KMS-11 (cell line): ENCODE measurements at regions not wholly inside any gene's neighbourhood (a gene's known extent, or its start where the extent isn't known, plus 50 kb on each side); places are given as distances from the start of the nearest gene placed in this dataset.

ENCODE experiments used
- H2AFZ ChIP-seq: fragments of 200-600 bp; sonication (generic); 2 replicates; pipeline ENCODE4 v1.6.1; 2016; ENCODE audit warnings: antibody characterized with exemption, mixed run types, low read depth
- H3K27ac ChIP-seq: fragments of 200-600 bp; sonication (generic); 2 replicates; pipeline ENCODE4 v1.6.1; 2016; ENCODE audit warnings: mild to moderate bottlenecking, mixed run types
- H3K27me3 ChIP-seq: fragments of 200-600 bp; sonication (generic); 2 replicates; pipeline ENCODE4 v1.6.1; 2017; ENCODE audit warnings: mild to moderate bottlenecking, low read depth, mixed run types, moderate library complexity; ENCODE audit not compliant: insufficient read depth
- H3K36me3 ChIP-seq: fragments of 200-600 bp; sonication (generic); 2 replicates; pipeline ENCODE4 v1.6.1; 2017; ENCODE audit warnings: mild to moderate bottlenecking, mixed run types; ENCODE audit not compliant: insufficient read depth
- H3K4me1 ChIP-seq: fragments of 200-600 bp; sonication (generic); 2 replicates; pipeline ENCODE4 v1.6.1; 2016; ENCODE audit warnings: mild to moderate bottlenecking, low read depth, mixed run types; ENCODE audit not compliant: poor library complexity, severe bottlenecking
- H3K4me2 ChIP-seq: fragments of 200-600 bp; sonication (generic); 2 replicates; pipeline ENCODE4 v1.7.0; 2016; ENCODE audit warnings: mild to moderate bottlenecking, mixed run types
- H3K4me3 ChIP-seq: fragments of 200-600 bp; sonication (generic); IDR thresholded peaks from 2 replicates; pipeline ENCODE4 v1.6.1; 2017; ENCODE audit warnings: low read depth, low read length, mixed read lengths; ENCODE audit not compliant: insufficient read depth
- H3K79me2 ChIP-seq: fragments of 200-600 bp; sonication (generic); 2 replicates; pipeline ENCODE4 v1.6.1; 2016; ENCODE audit warnings: low read depth, mixed run types; ENCODE audit not compliant: insufficient read depth
- H3K9ac ChIP-seq: fragments of 200-600 bp; sonication (generic); 2 replicates; pipeline ENCODE4 v1.6.1; 2016; ENCODE audit warnings: mild to moderate bottlenecking, mixed run types
- H4K20me1 ChIP-seq: fragments of 200-600 bp; sonication (generic); 2 replicates; pipeline ENCODE4 v1.6.1; 2016; ENCODE audit warnings: mild to moderate bottlenecking, mixed run types; ENCODE audit not compliant: insufficient read depth
- TF ChIP-seq, protein P1 (sequence below): fragments of 200-600 bp; sonication (generic); conservative IDR thresholded peaks from 2 replicates; pipeline ENCODE4 v1.6.1; 2017; ENCODE audit warnings: low read depth, mild to moderate bottlenecking, antibody characterized with exemption, low read length, moderate library complexity, mixed read lengths

DNA sequence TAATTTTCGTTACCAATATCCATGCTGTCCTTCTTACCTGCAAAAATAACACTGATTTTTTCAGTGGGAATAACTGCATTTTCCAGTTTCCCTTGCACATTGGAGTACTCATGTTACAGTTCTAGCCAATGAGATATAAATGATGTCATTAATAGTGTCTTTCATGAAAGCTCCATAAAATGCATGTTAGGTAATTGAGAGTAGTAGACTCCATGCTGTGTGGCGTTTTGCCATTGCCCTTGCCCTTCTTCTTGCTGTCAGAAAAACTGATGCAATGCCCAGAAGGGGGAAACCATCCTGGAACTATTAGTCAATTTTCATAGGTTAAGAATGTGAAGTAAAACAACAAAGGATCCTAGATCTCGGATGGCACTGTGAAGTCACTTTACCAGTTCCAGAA lies 1765.3 kb downstream of the EFNA5 start:
- H3K4me3 ChIP-seq: no peak overlapping the region
- H3K9ac ChIP-seq: no peak overlapping the region
- no peaks in the 10 kb centered on the region for H3K4me1 ChIP-seq
- TF ChIP-seq, protein P1, sequence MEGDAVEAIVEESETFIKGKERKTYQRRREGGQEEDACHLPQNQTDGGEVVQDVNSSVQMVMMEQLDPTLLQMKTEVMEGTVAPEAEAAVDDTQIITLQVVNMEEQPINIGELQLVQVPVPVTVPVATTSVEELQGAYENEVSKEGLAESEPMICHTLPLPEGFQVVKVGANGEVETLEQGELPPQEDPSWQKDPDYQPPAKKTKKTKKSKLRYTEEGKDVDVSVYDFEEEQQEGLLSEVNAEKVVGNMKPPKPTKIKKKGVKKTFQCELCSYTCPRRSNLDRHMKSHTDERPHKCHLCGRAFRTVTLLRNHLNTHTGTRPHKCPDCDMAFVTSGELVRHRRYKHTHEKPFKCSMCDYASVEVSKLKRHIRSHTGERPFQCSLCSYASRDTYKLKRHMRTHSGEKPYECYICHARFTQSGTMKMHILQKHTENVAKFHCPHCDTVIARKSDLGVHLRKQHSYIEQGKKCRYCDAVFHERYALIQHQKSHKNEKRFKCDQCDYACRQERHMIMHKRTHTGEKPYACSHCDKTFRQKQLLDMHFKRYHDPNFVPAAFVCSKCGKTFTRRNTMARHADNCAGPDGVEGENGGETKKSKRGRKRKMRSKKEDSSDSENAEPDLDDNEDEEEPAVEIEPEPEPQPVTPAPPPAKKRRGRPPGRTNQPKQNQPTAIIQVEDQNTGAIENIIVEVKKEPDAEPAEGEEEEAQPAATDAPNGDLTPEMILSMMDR: no peak
- no peaks in the 10 kb centered on the region for H4K20me1 ChIP-seq
- no peak overlapping the region for H3K27ac ChIP-seq
- H3K36me3 ChIP-seq: no peaks in the 10 kb centered on the region
- no peaks in the 10 kb centered on the region for H3K79me2 ChIP-seq
- H2AFZ ChIP-seq: no peak overlapping the region
- H3K27me3 ChIP-seq: no peaks in the 10 kb centered on the region
- H3K4me2 ChIP-seq: no peak overlapping the region

DNA sequence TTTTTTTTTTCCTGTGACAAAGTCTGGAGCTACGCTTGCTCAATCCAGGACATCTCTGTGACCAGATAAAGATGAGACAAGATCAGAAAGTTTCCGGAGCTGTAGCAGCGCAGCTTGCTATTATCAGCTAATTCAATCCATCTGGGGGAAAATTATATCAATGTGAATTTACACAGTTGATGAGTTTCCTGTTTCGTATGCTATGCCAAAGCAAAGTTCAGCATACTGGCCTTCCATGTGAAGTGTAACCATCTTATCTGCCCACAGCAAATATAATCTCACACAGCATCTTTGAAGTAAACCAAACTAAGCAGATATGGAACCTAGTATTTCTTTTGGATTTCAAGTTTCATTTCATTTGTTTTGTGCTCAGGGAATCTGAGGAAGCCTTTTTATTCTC lies 1767.7 kb downstream of the EFNA5 start:
- TF ChIP-seq, protein P1: no peak
- H2AFZ ChIP-seq: no peak overlapping the region
- H4K20me1 ChIP-seq: no peaks in the 10 kb centered on the region
- no peaks in the 10 kb centered on the region for H3K36me3 ChIP-seq
- no peak overlapping the region for H3K9ac ChIP-seq
- H3K27ac ChIP-seq: no peak overlapping the region
- no peaks in the 10 kb centered on the region for H3K27me3 ChIP-seq
- H3K79me2 ChIP-seq: no peaks in the 10 kb centered on the region
- no peak overlapping the region for H3K4me3 ChIP-seq
- H3K4me1 ChIP-seq: no peaks in the 10 kb centered on the region
- no peak overlapping the region for H3K4me2 ChIP-seq

DNA sequence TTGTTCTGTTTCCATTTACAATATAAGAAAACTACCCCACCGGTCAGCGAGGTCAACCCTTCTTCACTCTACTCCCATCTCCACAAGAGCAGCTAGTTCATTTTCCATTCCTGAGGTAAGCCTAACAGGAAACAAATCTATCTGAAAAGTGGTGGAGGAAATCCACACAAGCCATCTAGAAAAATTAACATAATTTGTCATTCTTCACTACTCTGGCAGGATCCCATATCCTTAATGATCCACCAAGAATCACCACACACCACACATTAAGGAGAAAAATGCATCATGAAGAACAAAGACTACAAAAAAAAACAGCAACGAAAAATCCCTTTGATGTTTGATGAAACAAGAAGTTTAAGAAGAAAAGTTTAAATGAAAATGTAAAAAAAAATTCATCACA lies 1771.0 kb downstream of the EFNA5 start:
- Histone ChIP-seq H3K4me1 (no peaks in the 10 kb centered on the region), H3K4me3 (no peak overlapping the region), H2AFZ (no peak overlapping the region), H4K20me1 (no peaks in the 10 kb centered on the region), H3K79me2 (no peaks in the 10 kb centered on the region), H3K4me2 (no peak overlapping the region), H3K9ac (no peak overlapping the region), H3K27me3 (no peaks in the 10 kb centered on the region), H3K27ac (no peak overlapping the region), H3K36me3 (no peaks in the 10 kb centered on the region)
- TF ChIP-seq, protein P1: no peak

DNA sequence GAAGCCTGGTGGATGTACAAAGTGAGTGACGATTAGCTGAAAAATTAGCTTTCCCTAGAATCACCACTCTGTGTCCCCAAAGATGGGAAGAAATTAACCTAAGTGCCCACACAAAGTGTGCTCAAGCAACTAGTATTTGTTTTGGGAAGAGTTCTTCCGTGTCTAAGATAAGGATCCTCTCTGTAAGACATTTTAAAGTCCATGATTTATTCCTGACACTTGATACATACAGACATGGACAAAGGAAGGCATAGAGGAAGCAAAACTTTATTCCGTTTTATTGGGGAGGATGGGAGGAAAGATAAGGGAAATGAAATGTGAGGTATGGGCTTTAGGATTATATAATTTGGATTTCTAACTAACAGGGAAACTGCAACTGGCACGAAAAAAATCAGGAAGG lies 1772.6 kb downstream of the EFNA5 start:
- Histone ChIP-seq H3K9ac (no peak overlapping the region), H3K4me1 (no peaks in the 10 kb centered on the region), H3K36me3 (no peaks in the 10 kb centered on the region), H2AFZ (no peak overlapping the region), H3K79me2 (no peaks in the 10 kb centered on the region), H3K4me3 (no peak overlapping the region), H3K27me3 (no peaks in the 10 kb centered on the region), H4K20me1 (no peaks in the 10 kb centered on the region), H3K27ac (no peak overlapping the region), H3K4me2 (no peak overlapping the region)
- TF ChIP-seq, protein P1: no peak

DNA sequence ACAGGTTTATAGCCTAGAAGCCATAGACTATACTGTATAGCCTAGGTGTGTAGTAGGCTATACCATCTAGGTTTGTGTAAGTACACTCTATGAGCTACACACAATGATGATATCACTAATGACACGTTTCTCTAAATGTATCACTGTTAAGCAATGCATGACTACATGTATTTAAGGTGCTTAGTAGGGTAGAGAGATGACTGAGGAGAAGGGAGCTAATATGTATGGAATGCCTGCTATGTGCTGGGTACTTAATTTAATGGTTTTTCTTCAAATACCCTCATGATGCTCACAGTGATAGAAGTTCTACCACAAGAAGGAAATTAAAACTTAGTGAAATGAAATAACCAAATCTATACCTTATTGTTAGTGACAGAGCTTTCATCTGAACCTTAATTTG lies 1785.5 kb downstream of the EFNA5 start:
- Histone ChIP-seq H3K27ac (no peak overlapping the region), H3K27me3 (no peaks in the 10 kb centered on the region), H3K79me2 (no peaks in the 10 kb centered on the region), H3K36me3 (no peaks in the 10 kb centered on the region), H3K4me3 (no peak overlapping the region), H4K20me1 (no peaks in the 10 kb centered on the region), H3K9ac (no peak overlapping the region), H2AFZ (no peak overlapping the region), H3K4me2 (no peak overlapping the region), H3K4me1 (no peaks in the 10 kb centered on the region)
- TF ChIP-seq, protein P1: no peak
